Stimulated activated CD4-positive, alpha-beta T cell treated with anti-CD3 and anti-CD28 coated beads, Interleukin-1b, Interleukin-23, amount 100 ng/mL, for 48 hours (primary cell): ENCODE measurements at regions not wholly inside any gene's neighbourhood (a gene's known extent, or its start where the extent isn't known, plus 50 kb on each side); places are given as distances from the start of the nearest gene placed in this dataset.
A peak's percentile ranks its signal among the peaks of the same experiment; 100 is the strongest.
"Not testable (repeated sequence)": the region's sequence is repeated elsewhere in the genome, so short reads cannot be mapped to it uniquely, and the experiment has no call there.

Experiments used
- DNase-seq: peaks from one replicate; pipeline ENCODE4 v3.0.0-alpha.2; 2020

GRCh38 chr2:61671561-61672315, 133.6 kb upstream of the XPO1 start:
- no peak for DNase-seq

- DNase-seq: peak; percentile 24
These were observed 132.7 kb upstream of the XPO1 start for GRCh38 chr2:61670591-61671501.

- DNase-seq: no peak
These were observed 126.0 kb upstream of the XPO1 start for GRCh38 chr2:61664190-61664589.

GRCh38 chr2:61662990-61663389, 124.8 kb upstream of the XPO1 start:
- DNase-seq: no peak

- DNase-seq: no peak
These were observed 122.6 kb upstream of the XPO1 start for GRCh38 chr2:61660511-61661388.

- DNase-seq: no peak
These were observed 121.0 kb upstream of the XPO1 start for GRCh38 chr2:61658841-61659780.

- DNase-seq: not testable (repeated sequence)
These were observed 111.8 kb upstream of the XPO1 start for GRCh38 chr2:61649946-61650345.

GRCh38 chr2:61649021-61649420, 110.9 kb upstream of the XPO1 start:
- no peak for DNase-seq

GRCh38 chr2:61647044-61647443, 108.9 kb upstream of the XPO1 start:
- no peak for DNase-seq

- no peak for DNase-seq
These were observed 107.8 kb upstream of the XPO1 start for GRCh38 chr2:61645911-61646310.

- not testable (repeated sequence) for DNase-seq
These were observed 105.0 kb upstream of the XPO1 start for GRCh38 chr2:61643153-61643552.

- DNase-seq: no peak
These were observed 102.2 kb upstream of the XPO1 start for GRCh38 chr2:61640406-61640805.

GRCh38 chr2:61639721-61640120, 101.6 kb upstream of the XPO1 start:
- DNase-seq: no peak

GRCh38 chr2:61636686-61637085, 98.5 kb upstream of the XPO1 start:
- DNase-seq: no peak

GRCh38 chr2:61634512-61634911, 96.4 kb upstream of the XPO1 start:
- DNase-seq: no peak

- DNase-seq: no peak
These were observed 95.1 kb upstream of the XPO1 start for GRCh38 chr2:61633250-61633649.

- no peak for DNase-seq
These were observed 94.4 kb upstream of the XPO1 start for GRCh38 chr2:61632276-61633169.

- DNase-seq: no peak
These were observed 93.2 kb upstream of the XPO1 start for GRCh38 chr2:61631321-61631720.

- DNase-seq: no peak
These were observed 88.7 kb upstream of the XPO1 start for GRCh38 chr2:61626827-61627226.

- no peak for DNase-seq
These were observed 85.6 kb upstream of the XPO1 start for GRCh38 chr2:61623747-61624146.
